ENCODE measurements at regions not wholly inside any gene's neighbourhood (a gene's known extent, or its start where the extent isn't known, plus 50 kb on each side); places are given as distances from the start of the nearest gene placed in this dataset.

GRCh38 chr22:22297794-22298653, 53.4 kb downstream of the VPREB1 start:
- TF ChIP-seq CTCF (IDR thresholded peaks at IDR 0.05): peak in 3 of 6 experiments; percentile 21 to 32 (median 25)
- peak in 1 of 2 donors; percentile 62 for TF ChIP-seq POLR2A (IDR thresholded peaks at IDR 0.05)

All from adrenal gland (tissue), 5 donors.